Activated T-helper 1 cell treated with anti-CD3 and anti-CD28 coated beads, Interleukin-2, amount 50 U/mL, for 16 hours (primary cell): ENCODE measurements at regions not wholly inside any gene's neighbourhood (a gene's known extent, or its start where the extent isn't known, plus 50 kb on each side); places are given as distances from the start of the nearest gene placed in this dataset.

Experiments
- DNase-seq, 2 donors: peaks; one replicate each; pipeline ENCODE4 v3.0.0-alpha.2; 2020; ENCODE audit warnings: low read depth in 1 of 2, low spot score in 1 of 2

DNA sequence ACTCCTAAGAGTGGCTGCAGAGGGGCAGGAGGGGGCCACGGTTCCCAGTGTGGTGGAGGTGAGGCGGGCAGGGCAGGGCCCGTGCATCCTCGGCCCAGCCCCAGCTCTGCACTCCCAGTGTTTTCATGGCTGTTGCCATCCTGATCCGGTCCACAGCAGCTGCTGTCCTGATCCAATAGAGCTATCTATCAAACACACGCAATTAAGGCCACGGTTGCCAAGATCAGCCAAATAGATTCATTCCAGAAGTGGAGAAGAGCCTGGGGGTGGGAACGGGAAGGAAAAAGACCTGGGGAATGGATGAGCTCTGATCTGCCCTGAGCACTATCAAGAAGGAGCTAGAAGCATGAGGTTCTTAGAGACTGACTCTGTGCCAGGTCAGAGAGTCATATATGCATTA lies 160.9 kb upstream of the SYT13 start:
- no peak for DNase-seq

DNA sequence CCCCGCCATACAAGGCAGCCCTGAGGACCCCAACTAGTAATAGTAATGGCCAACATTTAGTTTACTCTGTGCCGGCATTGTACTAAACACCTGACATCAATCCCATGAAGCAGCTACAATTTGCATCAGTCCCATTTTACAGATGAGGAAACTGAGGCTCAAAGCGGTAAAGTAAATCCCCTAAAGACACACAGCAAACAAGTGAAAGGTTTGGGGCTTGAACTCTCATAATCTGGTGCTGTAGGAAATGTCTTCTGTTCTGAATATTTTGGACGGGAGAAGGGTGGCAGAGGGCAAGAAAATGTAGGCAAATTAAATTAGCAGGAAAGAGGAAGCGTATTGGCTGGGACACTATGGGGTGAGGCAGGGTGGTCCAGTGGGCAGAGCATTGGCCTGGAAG lies 160.3 kb upstream of the SYT13 start:
- no peak for DNase-seq

DNA sequence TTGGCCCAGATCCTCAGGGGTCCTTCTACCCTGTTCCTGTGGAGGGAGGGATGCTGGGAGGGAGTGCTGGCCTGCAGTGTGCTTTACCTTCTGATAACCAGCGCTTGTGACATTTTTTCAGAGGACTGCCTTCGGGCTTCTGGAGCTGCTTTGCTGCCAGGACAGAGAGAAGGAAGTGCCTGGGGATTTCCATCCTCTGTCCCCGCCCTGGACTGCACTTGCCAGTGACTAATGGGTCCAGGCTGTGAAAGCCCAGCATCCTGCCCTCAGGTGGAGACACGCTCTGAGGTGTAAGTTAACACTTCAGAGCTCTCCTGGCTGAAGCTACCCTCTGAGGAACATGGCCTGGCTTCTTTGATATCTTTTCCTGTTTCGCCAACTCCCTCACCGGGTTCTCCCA lies 158.7 kb upstream of the SYT13 start:
- DNase-seq = no peak

DNA sequence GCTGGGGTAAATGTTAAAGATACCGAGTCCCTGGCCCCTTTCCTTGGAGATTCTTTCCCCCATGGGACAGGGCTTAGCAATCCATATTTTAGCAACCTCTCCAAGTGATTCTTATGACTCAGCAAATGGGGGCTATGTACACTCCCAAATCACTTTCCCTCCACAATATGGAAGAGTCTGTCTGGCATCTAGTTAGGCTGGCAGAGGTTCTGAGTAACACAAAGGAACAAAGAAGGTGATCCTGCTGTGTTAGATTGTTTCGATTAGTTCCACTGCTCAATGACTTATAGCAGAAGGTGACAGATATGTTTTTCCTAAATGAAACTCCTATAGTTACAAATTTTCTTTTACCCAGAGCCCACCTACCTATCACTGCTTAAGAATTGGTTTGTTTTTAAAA lies 154.0 kb upstream of the SYT13 start:
- no peak for DNase-seq

DNA sequence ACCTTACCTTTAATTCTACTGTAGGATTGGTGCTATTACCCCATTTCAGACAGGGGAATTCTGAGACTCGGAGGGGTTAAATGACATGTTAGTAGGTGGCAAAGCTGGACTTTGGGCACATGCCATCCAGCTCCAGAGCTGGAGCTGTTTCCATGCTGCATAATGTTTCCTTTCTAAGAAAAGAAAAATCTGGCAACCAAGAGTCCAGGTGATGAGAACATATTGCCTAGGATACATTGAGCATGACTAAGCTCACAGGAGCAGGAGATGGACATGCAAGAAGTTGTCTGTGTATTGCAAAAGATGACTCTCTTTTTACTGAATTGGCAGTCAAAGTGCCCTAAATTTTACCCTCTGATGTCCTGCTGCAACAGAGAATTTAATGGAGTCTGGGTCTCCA lies 150.8 kb upstream of the SYT13 start:
- no peak for DNase-seq

DNA sequence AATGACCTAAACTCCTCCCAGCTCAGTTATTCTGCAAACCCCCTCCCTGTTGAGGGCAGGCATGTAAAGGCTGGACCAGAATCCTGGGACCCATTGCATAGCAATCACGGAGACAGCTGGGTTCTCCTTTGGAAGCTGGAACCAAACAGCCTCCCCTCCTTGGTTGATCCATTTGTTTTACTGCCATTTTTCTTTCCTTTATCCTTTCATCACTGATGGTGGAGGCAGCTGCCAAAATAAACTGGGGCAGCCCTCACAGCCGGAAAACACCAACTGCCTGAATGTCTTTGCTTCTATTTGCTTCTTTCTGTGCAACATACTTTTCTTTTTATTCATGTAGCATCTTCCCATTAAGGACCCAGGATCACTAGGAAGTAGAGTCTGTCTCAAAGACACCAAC lies 150.0 kb upstream of the SYT13 start:
- no peak for DNase-seq

DNA sequence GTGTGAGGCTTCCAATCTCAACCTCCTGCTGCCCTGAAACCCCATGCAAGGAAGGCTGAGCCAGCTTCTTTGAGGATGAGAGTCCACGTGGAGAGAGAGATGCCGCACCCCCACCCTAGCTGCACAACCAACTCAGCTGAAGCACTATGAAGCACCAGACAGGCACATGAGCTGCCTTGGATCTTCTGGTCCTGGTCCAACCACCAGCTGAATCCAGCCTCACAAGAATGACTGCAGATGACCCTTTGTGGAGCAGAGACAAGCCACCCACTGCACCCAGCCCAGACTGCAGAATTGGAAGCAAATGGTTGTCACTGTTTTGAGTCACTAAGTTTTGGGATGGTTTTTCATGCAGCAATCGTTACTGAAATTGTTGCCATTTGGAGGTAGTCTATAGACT lies 149.6 kb upstream of the SYT13 start:
- no peak for DNase-seq

DNA sequence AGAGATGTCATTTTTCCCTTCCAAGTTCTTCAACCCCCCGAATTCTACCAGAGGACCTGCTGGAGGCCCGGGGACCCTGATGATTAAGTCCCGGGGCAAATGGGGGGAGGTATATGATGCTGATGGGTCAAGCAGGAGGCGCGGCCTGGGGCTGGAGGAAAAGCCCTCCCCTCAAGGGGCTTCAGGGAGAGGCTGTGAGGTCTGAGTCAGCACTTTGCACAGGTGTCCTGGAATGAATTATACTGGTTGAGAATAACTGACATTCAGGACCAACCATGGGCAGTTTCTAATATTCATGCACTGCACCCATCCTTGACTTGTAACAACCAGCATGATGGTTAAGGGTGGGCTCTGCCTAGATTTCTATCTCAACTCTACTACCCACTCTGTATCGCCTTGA lies 146.8 kb upstream of the SYT13 start:
- no peak for DNase-seq

DNA sequence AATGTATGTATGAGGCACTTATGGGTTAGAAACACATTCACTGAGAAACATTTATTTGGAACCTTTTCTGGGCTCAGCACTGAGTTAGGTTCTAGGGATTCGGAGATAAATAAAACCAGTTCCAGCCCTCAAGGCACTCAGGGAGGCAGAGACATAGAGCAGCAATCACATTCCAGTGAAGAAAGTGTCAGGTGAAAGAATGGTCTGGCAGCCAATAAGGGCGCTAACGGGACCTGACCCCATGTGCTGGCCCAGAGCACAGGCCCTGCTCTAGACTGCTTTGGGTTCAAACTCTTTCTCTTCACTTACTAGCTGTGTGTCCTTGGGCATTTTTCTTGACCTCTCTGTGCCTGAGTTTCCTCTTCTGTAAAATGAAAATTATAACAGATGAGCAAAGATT lies 146.0 kb upstream of the SYT13 start:
- DNase-seq = no peak

DNA sequence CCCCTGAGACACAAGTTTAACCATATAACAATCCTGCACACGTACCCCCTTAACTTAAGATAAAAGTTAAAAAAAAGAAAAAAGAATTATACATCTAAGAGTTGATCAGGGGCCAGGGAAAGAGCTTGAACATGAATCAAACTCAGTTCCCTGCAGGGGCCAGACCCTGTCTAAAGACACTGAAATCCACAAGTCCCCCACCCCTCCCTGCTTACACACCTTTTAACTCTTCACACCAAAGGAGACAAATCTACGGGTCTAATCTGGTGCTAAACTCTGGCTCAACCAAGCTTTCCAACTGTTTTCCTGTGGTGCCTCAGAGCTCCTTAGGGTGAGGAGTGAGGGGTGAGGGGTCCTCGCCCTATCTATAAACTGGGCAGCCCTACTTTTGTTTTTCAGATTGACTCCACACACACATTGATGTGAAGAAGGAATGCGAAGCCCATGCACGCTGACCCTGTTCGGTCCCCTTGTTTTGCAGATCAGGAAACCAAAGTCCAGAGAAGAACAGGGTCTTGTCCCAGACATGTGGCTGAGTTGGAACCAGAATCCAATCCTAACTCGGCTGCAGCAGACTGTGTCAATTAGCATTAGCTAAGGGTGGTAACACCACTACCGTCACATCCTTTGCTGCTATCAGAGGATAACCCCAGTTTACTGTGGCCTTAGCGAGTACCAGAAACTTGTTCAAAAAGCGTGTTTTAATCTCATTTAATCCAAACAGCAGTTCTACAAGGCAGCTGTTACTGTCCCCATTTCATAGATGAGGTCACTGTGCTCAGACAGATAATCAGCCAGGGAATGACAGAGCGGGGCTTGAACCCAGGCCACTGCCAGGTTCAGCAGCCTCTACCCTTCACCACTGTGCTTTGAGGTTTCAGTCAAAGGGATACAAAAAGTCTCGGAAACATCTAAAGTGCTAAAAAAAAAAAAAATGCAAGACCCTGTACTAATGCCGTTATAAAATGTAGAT lies 145.2 kb upstream of the SYT13 start:
- DNase-seq = no peak

DNA sequence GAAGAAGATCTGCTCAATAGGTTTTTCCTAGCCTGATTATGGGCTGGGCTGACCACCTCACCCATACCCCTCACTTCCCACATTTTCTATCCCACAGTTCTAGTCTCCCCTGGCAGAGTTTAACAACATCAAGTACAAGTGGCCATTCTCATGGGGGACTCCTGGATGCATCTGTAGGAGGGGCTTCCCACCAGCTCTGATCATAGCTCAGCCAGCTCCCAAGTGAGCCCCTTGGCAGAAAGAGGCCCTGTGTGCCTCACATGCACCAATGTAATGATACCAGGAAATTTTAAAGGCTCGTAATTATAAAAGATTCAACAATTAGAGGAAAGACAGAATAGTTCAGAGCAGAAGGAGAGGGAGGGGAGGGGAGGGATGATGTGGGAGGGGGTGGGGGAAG lies 144.2 kb upstream of the SYT13 start:
- no peak for DNase-seq

DNA sequence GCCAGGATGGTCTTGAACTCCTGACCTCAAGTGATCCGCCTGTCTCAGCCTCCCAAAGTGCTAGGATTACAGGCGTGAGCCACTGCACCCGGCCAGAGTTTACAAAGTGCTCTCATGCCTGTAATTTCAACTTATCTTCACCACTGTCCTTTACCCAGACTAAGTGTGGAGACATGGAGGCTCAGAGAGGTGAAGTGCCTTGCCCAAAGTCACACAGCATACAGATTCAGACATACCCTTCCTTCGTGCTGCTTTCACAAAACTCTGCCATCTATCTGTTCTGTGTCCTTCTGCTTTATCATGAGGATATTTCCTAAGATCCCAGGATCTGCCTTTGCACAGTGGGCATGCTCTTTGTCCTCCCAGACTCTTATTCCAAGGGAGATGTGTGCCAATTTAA lies 143.6 kb upstream of the SYT13 start:
- DNase-seq = no peak

DNA sequence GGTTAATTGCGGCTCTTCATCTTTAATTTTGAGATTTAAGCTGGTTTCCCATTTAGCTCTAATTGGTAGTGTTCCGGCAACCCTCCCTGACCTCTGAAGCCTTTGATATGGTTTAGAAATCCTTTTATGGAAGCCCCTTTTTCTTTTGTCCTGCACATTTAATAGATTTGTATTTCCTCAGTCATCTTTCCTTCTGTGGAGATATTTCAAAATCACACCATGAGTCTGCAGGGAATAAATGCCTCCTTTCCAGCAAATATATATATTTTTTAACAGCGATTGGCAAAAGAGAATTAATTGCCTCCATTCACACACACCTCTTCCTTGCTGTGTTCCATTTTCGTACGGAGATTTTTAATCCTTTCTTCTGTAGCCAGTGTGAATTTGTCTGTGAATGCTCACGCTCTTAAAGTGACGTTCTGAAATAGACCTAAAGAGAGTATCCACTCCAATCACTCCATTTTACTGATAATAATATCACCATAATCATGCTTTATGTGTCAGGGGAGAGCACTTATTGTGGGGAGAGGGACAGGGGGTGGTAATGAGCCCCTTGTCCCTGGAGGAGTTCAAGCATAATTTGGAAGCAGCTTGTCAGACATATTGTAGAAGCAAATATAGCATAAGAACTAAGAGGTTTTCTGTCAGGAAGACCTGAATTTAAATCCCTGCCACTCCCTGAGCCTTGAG lies 142.5 kb upstream of the SYT13 start:
- DNase-seq = no peak

DNA sequence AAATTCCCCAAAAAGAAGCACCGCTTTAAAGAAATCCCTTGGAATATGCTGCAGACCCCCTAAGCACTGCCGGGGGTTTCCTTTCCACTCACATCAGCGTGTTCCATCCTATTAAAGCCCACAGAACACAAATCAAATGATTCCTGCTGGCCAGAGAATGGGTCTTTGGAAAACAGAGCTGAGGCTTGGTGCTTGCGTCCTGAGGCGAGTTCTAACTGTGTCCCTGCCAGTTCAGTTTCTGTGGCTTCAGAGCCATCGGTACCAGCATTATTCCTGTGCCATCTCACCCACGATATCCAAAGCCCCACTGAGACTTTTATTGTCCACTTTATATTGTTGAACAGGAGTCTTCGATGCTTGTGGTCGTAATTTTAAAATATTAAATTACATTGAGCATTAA lies 142.0 kb upstream of the SYT13 start:
- DNase-seq = no peak

DNA sequence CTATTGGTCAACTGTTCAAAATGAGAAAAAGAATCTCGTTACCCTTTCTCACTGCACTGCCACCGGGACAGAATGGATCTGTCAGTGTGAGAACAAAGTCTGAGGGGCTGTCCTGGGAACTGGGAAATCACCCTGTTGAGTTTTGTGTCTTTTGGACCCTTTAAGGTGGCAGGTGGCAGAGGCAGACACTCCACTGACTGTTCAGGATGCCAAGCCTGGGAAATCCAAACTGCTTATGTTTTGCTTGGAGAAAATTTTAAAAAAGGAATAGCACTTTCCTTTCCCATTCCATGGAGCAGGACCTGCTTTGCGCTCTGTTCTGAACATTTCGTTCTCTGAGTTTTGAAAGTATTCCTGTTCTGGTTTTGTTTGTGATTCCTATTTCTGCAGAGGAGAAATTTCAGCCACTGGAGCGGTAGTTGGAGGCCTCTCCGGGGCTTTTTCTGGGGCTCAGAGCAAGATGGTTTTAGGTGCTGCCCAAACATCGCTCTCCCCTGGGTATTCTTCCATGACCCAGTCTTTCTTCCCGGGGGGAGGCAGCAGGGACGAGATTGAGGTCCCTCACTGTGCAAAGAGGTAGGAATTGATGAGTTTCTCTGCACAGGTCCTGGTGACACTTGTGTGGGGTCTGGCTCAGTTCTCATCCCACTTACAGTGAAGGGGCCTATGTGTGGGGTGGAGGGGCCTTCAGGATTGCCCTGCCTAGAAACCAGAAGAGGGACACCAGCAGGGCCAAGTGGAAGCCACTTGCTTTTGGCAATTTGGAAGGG lies 138.5 kb upstream of the SYT13 start:
- DNase-seq = no peak

DNA sequence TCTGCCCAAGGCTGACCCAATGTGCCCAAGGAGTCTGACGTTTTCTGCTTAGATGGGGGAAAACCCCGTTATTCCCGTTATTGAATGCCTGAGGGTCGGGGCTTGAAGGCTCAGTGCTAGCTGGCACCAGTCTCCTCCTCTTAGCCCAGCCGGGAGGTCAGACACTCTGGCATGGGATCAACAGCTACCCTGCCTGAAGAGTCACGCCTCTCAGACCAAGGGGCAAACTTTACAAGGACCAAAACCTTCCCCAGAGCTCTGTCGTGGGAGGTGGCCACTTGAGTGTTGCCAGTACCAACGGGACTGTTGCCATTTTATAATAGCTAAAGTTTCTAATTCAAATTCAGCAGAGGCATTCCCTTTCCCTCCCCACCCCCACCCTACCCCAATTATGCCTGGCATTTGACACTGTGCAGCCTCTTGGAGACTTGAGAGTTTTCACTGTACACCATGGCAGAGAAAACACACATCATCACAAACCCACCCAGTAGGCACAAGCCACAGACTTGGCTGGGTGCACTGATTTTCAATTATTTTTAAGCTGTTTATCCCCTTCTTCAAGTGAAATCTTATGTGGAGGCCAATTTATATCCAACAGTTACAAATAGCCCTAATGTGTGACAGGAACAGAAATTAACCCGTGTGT lies 137.5 kb upstream of the SYT13 start:
- no peak for DNase-seq

DNA sequence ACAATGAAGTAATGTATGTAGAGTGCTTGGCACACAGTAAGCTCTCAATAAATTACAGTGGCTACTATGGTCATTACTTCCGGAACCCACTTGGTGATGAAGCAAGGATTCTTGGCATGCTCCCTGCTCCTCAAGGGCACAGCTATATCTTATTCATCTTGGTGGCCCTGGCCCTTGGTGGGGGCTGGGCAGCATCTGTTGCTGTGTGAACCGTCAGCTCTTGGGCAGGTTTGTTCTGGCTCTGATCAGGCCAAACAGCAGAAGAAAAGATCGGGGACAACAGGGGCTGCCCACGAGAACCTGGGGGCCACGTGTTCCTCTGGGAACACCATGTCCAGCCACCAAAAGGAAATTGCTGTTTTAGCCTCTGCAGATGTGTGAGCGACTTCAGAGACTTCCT lies 136.9 kb upstream of the SYT13 start:
- no peak for DNase-seq

DNA sequence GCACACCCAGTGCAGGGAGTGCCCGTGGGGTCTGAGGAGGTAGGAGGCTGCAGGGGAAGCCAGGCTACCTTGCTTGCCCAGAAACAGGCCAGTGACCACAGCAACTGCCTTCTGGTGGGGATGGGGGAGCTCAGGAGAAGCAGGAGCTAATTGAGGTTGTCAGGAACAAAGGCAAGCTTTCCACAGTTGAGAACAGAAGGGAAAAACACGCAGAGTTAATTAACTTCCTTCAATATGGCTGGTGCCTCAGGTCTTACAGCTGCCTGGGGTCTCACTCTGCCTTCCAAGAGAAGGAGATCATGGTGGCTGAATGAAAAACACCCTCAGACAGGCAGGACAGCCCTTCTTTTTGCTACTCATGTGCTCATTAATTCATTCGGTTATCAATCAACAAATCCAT lies 127.9 kb upstream of the SYT13 start:
- no peak for DNase-seq

DNA sequence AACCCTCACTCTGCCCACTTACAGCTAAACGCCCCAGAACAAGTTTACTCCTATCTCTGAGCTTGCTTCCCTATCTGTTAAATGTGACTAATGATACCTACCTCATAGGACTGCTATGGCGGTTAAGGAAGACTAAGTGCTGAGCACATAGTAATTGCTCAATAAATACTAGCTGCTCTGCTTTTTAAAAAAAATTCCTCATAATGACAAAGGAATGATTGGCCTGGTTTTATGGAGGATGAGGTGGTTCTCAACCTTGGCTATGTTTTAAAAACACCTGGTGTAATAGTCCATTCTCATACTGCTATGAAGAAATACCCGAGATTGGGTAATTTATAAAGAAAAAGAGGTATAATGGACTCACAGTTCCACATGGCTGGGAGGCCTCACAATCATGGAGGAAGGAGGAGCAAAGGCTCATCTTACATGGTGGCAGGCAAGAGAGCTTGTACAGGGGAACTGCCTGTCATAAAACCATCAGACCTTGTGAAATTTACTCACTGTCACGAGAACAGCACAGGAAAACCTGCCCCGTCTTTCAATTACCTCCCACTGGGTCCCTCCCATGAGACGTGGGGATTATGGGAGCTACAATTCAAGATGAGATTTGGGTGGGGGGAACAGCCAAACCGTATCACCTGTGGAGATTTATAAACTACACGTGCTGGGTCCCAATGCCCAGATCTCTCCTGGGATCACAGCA lies 127.2 kb upstream of the SYT13 start:
- DNase-seq = no peak

DNA sequence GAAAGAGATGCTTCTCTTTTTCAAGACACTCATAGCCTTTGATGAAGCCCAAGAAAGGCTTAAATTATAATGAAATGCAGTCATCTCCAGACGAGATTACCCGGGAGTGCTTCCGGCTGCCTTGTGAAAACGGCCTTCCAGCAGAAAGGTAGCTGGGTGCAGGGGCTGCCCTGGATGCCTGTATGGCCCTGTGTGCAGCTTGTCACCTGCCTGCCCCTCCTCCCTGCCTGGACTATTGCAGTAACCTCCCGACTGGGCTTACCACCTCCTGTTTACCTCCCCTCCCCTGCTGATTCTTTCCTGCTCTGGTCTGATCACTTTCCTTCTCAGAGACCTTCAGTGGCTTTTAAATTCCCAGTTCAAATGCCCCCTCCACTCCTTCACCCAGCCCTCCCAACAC lies 126.4 kb upstream of the SYT13 start:
- no peak for DNase-seq

DNA sequence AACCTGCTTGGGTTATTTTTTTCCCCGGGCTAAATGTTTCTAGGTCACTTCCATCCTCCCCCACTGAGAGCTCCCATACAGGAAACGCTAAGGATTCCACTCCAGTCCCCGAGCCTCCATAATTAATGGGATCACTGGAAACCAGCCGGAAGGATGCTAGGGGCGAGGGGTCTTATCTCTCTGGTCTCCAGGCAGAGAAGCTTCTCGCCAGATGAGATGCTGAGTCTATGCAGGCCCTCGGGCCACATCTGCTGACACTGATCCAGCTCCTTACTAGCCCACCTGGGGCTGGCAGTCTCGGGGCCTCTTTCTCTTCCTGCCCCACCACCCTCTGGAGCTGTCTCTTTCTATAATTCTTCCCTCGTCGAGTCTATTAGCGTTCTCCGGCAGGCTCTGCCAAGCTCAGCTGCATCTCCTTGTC lies 125.9 kb upstream of the SYT13 start:
- DNase-seq = no peak
